Stomach (tissue), 4 donors: ENCODE measurements at regions not wholly inside any gene's neighbourhood (a gene's known extent, or its start where the extent isn't known, plus 50 kb on each side); places are given as distances from the start of the nearest gene placed in this dataset.

Experiments used
- CTCF ChIP-seq, 7 experiments: fragments of 450-650 bp in 4 of 7; fragments of 200-600 bp in 3 of 7; sonication (generic) in 3 of 7; IDR thresholded peaks; one replicate each; pipeline ENCODE4 v1.5.1; 2016 to 2019; ENCODE audit warnings: antibody characterized with exemption in 7 of 7, control low read depth in 2 of 7, mild to moderate bottlenecking in 1 of 7
- POLR2A ChIP-seq, 4 donors: fragments of 450-650 bp; IDR thresholded peaks; one replicate each; pipeline ENCODE4 v1.6.1; 2016; ENCODE audit warnings: antibody characterized with exemption in 4 of 4, control low read depth in 2 of 4, mild to moderate bottlenecking in 1 of 4, moderate library complexity in 1 of 4
- POLR2AphosphoS5 ChIP-seq, 3 donors: sonication (generic); formaldehyde crosslinking; IDR thresholded peaks; one replicate each; pipeline ENCODE4 v1.6.1; 2016; ENCODE audit warnings: antibody characterized with exemption in 3 of 3

DNA sequence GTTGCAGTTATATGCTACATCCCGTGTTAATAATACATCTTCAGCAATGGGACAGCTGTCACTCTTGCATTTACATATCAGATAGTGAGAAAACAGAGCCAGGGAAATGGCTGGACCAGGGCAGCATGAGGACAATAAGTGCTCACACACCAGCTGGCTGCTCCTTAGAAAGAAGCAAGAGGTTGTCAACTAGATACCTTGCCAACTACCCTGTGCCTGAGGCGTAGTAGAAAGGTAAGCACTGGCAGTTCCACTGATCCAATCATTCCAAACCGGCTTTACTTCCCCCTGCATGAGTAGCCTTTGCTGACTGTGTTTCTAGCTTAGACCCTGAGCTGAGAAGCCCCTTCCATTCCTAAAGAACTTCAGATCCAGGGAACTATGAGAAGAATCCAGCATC is 52.2 kb upstream of the FGF13 start:
- TF ChIP-seq CTCF (IDR thresholded peaks at IDR 0.05) (no peak), POLR2A (IDR thresholded peaks at IDR 0.05) (no peak), POLR2AphosphoS5 (IDR thresholded peaks at IDR 0.05) (no peak)
